ENCODE measurements at regions not wholly inside any gene's neighbourhood (a gene's known extent, or its start where the extent isn't known, plus 50 kb on each side); places are given as distances from the start of the nearest gene placed in this dataset.

DNA sequence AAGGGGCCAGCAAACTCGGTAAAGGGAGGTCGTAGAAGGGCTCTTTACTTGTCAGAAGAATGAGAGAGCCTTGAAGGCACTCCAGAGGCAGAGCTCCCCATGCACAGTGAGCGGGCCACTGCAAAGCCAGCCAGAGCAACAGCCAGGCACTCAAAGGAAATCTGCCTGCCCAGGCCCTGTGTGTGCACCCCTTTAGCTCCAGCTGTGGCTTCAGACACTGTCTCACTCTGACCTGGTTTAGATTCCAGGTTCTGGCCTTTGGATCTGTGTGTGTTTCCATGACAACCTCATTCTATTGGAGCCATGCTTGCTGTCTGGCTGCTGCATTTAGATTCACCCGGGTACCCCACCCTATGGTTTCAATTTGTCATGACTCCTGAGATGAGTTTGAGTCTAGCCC, 170.3 kb downstream of the CAPZA3 start:
- TF ChIP-seq, protein P1, sequence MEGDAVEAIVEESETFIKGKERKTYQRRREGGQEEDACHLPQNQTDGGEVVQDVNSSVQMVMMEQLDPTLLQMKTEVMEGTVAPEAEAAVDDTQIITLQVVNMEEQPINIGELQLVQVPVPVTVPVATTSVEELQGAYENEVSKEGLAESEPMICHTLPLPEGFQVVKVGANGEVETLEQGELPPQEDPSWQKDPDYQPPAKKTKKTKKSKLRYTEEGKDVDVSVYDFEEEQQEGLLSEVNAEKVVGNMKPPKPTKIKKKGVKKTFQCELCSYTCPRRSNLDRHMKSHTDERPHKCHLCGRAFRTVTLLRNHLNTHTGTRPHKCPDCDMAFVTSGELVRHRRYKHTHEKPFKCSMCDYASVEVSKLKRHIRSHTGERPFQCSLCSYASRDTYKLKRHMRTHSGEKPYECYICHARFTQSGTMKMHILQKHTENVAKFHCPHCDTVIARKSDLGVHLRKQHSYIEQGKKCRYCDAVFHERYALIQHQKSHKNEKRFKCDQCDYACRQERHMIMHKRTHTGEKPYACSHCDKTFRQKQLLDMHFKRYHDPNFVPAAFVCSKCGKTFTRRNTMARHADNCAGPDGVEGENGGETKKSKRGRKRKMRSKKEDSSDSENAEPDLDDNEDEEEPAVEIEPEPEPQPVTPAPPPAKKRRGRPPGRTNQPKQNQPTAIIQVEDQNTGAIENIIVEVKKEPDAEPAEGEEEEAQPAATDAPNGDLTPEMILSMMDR (IDR thresholded peaks at IDR 0.05; ENCODE audit: low read length) = no peak
- TF ChIP-seq EZH2 (optimal IDR thresholded peaks at IDR 0.05; ENCODE audit: low read depth, low read length) = no peak
